SH-SY5Y (cell line): ENCODE measurements at regions not wholly inside any gene's neighbourhood (a gene's known extent, or its start where the extent isn't known, plus 50 kb on each side); places are given as distances from the start of the nearest gene placed in this dataset.

ENCODE experiments used
- GATA2 ChIP-seq: IDR thresholded peaks from 2 replicates; pipeline ENCODE4 v1.6.1; 2011; ENCODE audit warnings: mild to moderate bottlenecking, low read depth, low read length
- GATA3 ChIP-seq: IDR thresholded peaks from 2 replicates; pipeline ENCODE4 v1.6.1; 2011; ENCODE audit warnings: low read depth, mild to moderate bottlenecking, low read length, moderate library complexity

GRCh38 chrX:110413727-110414124 is 55.1 kb downstream of the RTL9 start:
- no peak for TF ChIP-seq GATA2
- TF ChIP-seq GATA3, result no peak
